ENCODE measurements at regions not wholly inside any gene's neighbourhood (a gene's known extent, or its start where the extent isn't known, plus 50 kb on each side); places are given as distances from the start of the nearest gene placed in this dataset.

- TF ChIP-seq CTCF (conservative IDR thresholded peaks at IDR 0.05; ENCODE audit: low read depth, low read length) (no peak), EZH2 (IDR thresholded peaks at IDR 0.05; ENCODE audit: borderline replicate concordance, low read depth, low read length, poor library complexity, severe bottlenecking) (no peak)
Observed at GRCh38 chr6:114862064-114862463, 519.2 kb upstream of the HS3ST5 start.

Measured in A673 (cell line).